ENCODE measurements at regions not wholly inside any gene's neighbourhood (a gene's known extent, or its start where the extent isn't known, plus 50 kb on each side); places are given as distances from the start of the nearest gene placed in this dataset.
"Not testable (repeated sequence)": the region's sequence is repeated elsewhere in the genome, so short reads cannot be mapped to it uniquely, and the experiment has no call there.

DNA sequence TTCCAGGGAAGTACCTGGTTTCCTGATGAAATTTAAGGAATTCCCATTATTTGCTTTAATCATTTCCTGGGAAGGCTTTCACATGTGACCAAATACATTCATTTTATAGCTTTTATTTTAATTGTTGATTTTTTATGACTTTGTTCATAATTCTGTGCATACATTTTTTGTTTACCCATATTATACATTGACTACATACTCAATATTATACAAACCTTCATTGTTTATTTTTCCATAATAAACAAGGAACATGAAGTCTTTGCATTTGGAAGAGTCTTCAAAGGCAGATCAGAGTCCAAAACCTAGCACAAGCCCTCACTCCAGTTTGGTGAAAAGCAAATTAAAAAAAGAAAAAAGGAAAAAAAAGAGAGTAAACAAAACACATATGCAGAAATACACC, 218.3 kb upstream of the NRIP1 start:
- DNase-seq: no peak

DNA sequence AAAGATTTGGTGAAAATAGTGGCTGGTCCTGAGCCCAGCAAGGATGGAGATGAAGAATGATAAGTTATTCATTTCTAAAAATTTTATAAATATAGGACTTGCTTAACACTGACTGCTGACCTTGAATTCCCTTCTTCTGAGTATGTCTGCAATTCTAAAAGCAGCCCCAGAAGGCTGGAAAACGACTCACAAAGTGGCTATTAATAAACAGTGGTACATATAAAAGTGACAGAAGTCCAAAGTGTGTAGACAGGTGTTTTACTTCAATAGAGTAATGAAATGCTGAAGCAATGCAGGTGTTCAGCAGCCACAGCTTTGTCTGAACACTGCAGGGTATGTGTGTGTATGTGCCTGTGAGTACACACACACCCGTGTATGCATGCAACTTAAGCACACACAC, 219.0 kb upstream of the NRIP1 start:
- DNase-seq: no peak

DNA sequence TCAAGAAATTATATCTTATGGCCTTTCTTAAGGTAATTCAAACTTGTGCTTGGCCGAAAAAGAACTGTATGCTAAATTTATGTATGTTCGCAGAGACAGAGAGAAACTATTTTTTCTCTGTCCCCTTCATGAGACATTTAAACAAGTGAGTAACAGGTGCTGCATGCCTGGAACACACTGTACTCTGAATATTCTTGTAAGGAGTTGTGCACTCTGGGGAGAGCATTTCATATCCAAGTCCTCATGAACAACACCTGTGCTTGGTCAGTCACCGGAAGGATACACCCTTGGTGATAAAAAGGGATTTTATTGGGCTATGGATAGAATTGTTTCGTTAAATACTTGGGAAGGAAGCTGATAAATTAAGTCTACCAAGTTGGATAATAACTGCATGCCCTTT, 220.8 kb upstream of the NRIP1 start:
- DNase-seq: no peak

DNA sequence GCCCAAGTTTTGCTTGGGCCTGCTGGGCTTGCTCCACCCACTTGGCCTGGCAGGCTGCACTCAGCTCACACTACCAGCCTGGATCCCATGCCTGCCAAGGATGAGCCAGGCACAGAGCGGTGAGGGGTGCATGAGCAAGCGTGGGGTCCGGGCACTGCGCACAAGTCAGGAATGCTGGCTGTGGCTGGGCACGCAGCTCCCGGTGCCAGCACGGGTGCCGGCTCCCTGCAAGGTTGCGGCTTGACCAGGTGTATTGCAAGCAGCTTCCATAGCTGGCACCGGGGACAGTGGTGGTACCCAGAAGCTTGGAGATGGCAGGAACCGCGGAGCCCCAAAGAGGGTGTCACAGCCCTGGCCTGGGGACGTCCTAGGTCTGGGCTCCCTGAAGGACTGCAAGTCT, 224.4 kb upstream of the NRIP1 start:
- no peak for DNase-seq

DNA sequence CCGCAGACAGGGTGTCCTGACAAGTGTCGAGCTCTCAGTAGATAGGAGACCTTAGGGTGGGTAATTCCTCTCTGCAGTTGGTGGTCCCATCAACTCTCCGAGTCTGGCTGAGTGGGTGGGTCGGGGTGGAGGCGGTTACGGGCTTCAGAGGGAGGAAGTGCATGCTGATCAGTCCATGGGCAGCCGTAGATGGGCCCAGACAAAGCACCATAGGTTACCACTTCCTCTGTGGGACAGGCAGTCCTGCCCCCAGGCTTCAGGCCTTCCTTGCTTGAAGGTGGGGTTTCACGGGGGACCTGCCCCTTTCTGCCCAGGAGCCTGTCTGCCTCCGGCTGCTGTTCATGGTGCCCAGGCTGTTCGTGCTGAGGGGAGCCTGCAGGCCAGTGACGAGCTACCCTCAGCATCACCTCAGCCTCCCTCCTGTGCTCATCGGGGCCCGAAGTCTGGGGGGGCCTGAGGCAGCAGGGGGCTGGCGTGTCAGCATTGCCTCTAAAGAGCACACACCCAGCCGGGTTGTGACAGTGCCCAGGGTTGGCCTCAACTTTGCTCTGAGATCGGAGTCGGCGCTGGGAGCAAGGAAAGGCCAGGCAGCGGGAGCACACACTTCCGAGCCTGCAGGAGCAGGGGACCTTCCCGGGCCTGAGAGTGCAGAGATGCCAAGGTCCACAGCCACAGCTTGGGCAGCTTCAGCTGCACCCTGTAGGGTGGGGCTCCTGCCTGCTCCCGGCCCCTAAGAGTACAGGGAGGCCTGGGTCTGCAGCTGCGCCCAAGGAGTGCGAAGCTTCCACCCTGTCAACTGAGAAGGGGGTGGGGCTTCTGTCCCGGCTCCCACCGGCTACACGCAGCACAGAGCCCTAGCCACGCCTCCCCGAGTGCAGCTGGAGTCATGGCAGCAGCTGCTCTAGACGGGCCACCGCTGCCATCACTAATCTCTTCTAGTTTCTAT, 225.4 kb upstream of the NRIP1 start:
- DNase-seq: no peak

DNA sequence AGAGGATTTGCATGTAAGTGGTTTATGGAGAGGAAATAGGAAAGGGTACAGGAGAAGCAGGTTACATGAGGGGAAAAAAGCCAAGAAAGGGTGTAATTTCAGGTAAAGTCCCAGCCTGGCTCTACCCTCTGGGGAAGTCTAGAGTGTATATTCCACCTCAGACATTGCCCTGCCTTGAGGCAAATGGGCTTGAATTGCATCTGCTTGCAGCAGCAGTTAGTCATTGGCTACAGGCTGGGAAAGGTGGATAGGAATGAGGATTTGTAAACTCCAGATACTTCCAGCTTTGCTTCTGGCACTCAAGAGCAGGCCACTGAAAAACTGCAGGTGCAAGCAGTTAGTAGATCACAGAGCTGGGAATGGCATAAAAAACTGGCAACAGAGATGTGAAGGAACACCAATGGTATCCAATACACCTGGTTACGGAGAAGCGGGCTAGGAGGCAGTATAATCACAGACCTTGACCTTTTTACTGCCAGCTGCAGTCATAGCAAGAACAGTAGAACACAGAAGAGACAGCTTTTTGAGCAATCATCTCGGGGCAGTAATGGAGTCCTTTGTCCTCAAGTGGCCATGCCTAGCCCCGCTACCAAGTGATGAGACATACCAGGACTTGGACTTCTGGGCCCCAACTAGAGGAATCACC, 226.9 kb upstream of the NRIP1 start:
- no peak for DNase-seq

DNA sequence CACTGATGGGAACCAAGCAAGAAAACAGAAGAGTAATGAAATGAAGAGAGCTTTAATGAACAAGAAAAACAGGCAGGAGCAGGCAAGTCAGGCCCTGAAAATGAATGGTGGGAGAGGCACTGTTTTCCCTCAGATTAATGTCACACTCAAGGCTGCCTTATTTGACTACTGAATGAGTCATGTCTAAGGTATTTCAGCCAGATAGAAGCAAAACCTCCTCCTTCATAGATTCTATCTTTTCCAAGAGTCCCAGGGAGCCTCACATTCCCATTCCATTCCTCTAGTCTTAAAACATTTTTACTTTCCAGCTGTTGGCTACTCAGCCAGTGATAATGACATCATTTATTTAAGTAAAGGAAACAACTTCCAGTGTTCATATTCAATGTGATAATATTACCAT, 228.4 kb upstream of the NRIP1 start:
- DNase-seq: no peak

DNA sequence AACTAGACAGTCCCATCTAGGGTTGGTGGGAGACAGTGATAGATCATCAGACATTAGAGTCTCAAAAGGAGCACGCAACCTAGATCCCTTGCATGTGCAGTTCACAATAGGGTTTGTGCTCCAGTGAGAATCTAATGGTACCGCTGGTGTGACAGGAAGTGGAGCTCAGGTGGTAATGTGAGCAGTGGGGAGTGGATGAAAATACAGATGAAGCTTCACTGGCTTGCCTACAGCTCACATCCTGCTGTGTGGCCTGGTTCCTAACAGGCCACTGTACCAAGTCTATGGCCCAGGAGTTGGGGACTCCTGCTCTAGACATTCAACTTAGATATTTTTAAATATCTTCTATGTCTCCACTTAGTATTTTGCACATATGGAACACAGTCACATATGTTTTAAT, 231.1 kb upstream of the NRIP1 start:
- DNase-seq: no peak

DNA sequence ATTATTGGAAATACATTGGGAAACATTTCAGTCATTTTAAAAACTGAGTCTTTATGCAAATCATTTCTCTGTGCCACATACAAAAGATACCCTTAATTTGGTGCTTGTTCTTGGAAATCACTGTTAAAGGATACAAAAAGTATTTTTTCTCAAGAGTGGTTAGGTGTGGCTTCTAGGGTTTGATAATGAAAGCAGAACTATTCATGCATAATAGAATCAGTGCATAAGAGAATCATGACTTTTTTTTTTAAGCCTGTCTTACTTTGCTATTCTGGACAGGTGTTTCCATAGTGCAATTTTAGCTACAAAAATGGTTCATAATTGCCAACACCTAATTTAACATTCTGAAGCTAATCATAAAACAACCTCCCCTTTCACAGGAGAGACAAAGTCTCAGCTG, 233.0 kb upstream of the NRIP1 start:
- no peak for DNase-seq

DNA sequence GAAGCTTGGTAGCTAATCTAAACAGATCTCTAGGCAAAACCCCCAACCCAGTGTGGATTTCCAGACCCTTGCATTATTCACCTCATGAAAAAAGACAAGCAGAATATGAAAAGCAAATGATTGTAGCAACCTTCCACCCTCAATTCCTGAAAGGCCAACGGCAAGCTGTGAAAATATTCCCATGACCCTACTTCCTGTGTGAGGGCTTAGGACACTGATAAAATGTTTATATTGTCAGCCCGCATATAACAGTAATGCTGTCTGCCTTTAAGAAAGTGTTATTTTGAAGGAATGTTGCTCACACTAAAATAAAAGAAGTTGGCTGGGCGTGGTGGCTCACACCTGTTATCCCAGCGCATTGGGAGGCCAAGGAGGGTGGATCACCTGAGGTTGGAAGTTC, 233.5 kb upstream of the NRIP1 start:
- DNase-seq: no peak

DNA sequence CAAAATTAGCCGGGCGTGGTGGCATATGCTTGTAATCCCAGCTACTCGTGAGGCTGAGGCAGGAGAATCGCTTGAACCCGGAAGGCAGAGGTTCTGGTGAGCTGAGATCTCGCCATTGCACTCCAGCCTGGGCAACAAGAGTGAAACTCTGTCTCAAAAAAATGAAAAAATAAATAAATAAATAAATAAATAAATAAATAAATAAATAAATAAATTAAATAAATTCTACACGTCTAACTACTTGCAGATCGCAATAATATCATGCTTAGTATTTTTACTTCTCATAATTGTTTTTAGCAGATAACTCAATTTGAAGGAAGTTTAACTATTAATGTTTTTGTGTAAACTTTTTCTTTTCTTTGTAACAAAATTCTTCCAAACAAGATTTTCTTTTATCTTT, 234.0 kb upstream of the NRIP1 start:
- DNase-seq: not testable (repeated sequence)

DNA sequence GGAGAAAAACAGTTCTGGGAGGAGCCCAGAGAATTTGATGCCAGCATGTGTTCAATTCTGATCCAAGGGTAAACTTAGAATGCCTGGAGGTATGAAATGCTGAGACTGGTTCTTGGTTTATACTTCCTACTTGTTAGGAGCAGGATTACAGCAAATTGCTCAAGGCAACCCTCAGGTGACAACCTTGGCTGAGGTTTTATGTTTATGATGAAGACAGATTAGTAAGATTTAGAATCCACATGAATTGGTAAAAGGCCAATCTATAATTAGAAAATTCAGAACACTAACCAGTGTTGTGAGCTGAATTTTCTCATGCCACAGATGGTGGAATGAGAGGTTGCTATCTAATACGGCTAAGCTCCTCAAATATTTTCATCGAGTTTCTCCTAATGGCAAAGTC, 235.3 kb upstream of the NRIP1 start:
- no peak for DNase-seq

DNA sequence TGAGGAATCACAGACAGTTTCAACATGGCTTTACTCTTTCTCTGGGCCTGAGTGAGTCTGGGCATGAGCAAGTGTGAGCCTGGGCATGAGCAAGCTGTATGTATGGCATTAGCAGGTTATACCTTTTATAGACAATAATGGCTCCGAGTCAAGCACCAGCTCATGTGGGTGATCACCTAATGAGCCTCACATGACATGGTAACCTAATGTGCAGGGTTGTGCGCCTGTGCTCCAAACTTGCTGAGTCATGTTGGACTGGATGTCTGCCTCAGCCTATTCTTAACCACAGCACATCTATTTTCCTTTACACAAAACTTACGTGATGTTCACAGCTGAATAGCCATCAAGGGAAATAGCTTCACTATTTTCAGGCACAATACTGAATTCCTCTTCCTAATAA, 236.2 kb upstream of the NRIP1 start:
- no peak for DNase-seq

DNA sequence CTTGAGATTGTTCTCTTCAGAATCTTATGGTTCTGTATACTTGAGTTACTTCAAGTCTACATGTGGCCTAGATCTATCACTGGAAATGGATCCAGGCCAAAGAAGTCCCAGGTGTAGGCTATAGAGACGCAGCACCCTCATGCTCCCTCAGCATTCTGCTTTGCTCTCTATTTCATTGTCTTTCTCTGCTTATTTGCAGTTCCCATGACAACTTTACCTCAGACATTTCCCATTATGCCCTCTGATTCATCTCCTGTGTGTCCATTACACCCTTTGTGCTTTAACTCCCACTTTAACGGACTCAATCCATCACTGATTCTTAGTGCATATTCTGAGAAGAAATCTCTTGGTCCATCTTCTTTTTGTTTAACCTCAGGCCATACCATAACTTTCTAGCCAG, 236.9 kb upstream of the NRIP1 start:
- DNase-seq: no peak

DNA sequence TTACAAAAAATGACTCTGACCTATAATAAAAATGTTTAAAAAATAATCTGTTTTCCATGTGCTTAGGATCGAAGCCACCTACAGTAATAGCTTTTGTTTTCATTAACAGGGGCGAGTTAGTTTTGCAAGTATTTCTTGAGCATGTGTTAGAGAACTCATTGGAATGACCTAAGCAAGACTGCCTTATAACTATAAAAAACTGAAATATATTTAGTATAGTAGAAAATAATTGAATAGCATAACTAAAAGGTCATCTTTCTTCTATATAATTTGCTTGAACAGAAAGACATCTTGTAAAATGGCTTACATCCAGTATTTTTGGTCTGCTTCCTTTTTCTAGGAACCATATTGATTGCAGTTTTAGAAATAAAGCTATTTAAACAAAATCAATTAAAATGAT, 241.5 kb upstream of the NRIP1 start:
- DNase-seq: no peak

DNA sequence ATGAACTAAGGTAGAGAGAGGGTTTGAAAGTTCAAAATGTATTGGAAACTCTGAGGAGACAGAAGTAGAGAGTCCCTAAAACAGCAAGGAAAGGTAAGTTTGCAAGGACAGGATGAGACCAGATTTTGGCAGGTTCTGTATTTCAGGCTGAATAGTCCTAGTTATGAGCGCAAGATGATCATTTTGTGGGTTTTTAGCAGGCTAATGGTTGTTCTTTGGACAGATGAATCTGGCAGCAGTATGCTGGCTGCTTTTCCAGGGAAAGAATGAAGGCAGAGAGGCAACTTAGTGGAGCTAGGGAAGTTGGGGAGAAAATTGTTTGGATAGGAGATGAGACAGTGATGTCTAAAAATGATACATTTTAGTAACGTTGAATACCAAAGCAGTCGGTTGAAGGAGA, 243.5 kb upstream of the NRIP1 start:
- no peak for DNase-seq

DNA sequence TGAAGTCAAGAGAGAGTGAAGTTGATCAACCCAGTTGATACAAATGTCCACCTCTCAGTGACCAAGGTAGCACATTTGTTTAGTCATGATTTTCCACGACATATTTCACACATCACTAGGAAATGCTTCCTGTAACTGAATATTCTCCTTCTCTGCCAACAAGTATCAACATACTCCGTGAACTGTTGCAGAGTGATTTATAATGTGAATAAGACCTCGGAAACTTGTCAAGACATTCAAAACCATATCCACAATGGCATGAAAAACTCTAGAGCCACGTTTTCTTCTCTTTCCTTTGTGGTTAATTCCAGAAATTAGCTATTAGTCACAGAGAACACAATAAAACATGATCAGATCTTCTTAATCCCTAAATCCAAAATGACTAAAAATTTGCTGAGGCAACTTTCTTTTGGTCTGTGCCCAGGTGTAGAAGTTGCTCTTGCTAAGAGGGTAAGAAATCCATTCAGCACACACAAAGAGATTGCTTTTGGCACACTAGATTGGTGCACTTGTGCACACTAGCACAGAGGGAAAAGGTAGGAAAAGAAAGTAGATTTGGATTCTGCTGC, 244.3 kb upstream of the NRIP1 start:
- DNase-seq: no peak

DNA sequence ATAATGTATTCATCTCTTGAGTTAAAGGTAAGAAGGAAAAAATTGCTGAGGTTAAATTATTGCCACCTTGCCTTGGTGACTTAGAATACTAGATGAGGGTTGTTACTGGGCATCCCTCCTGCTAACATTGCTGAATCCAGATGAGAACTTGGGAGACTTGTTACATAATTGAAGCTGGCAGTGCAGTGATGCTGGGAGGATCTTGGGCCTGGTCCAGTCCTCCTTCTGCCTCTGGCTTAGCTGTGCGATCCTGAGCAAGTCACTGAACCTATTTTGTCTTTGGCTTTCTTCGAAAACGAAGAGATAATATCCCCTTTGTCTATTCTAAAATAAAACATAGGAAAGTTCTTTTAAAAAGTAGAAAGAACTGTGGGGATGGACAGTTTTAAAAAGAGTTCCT, 244.9 kb upstream of the NRIP1 start:
- no peak for DNase-seq

DNA sequence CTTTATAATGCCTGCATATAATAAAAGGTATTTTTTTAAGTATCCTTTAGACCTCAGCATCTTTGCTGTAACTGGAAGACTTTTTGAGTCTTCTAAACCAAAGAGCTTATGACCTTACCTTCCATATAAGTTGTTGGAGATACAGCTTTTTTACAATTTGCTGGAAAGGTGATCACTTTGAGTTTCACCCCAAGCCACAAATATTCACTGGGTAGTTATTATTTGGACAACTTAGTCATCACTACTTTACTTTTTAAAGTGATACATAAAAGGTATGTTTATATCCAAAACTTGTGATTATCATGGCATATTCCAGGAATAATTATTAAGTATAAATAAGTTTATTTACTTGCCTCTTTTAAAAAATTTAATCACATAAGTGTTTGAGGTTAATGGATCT, 246.7 kb upstream of the NRIP1 start:
- DNase-seq: no peak

DNA sequence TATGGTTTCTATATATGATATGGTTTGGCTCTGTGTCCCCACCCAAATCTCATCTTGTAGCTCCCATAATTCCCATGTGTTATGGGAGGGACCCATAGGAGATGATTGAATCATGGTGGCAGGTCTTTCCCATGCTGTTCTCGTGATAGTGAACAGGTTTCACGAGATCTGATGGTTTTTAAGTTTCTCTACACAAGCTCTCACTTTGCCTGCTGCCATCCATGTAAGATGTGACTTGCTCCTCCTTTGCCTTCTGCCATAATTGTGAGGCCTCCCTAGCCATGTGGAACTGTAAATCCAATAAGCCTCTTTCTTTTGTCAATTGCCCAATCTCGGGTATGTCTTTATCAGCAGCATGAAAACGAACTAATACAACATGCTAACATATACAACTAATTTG, 252.2 kb upstream of the NRIP1 start:
- not testable (repeated sequence) for DNase-seq

DNA sequence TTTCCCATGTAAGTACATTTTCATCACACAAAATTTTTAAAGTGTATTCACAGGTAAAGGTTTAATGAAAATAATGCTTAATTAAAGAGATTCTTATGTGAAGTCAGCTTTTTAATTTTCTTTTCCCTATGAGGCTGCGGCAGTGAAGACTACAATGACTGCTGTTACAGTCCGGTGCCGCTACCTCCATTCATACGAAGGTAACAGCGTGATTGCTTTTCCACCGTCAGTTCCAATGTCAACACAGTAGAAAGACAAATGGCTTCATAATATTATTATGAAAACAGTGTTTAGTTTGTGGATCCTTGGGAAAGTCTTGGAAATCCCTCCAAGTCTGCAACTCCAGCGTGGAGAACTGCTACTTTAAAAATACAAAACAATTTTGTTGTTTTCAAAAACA, 254.9 kb upstream of the NRIP1 start:
- DNase-seq: no peak

DNA sequence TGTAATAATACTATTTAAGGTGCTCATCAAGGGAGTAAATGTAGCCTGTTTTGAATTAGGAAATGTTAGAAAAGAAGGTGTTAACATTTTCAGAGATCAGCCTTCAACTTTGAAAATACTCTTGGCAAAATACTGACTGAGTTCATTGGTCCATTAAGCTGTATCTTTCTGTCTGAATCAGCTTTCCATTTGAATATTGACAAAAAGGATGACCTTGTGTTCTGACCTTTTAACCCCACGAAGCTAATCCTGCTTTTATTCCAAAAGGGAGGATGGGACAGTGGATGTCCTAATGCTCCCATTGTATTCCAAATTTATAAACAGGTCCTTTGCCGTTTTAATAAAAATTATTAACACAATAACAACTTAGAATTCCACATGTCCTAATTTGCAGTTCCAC, 259.7 kb upstream of the NRIP1 start:
- DNase-seq: no peak

DNA sequence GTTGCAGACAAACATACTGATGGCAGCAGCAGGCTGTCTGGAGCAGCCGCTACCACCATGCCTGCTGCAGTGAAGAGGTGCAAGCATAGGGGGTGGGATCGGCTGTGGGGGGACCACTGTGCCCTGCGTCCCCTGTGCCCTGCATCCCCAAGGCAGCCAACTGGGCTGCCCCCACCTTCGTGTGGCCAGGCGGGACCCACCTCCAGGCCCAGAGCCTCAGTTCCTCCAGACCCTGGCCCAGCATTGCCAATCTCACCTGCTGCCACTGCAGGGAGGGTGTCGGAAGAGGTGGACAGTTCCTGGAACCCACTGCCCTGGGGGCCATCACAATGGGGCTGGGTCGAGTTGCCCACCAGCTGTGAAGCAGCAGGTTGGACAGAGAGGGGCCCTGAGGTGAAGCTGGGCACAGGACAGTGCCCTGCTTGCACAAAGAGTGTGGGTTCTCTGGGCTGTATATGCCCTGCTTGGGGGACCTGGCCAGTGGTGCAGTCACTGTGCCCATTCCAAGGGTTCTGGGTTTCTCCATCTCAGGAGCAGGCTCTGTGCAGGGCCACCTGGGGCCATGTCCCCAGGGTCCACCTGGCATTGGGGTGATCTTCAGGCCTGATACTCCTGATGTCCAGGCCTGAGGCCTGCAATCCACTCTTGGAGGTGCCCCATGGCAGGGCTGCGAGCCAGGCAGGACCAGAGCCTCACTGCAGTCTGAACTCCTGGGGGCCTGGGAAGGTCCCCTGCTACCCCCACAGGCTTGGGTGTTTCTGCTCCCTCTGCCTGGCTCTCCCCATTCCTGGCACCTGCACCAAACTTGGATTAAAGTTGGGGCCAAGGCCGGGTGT, 261.4 kb upstream of the NRIP1 start:
- DNase-seq: no peak

Data from GDM1 (cell line).